K562 (cell line): ENCODE measurements at regions not wholly inside any gene's neighbourhood (a gene's known extent, or its start where the extent isn't known, plus 50 kb on each side); places are given as distances from the start of the nearest gene placed in this dataset.

ENCODE experiments used
- ATAC-seq: fragments of 200-7000 bp; cut with Tn5 transposase; 3 replicates; pipeline ENCODE4 v1.9.1; 2020; ENCODE audit warnings: moderate library complexity
- BruUV-seq: library from RNA; stranded (reverse); fragments of 400-500 nt; replicated peaks from 2 replicates; lab custom pipeline; 2021; lab: Mats Ljungman, UMichigan
- CTCF ChIA-PET: fragments of 300-600 bp; formaldehyde crosslinking; extraction: SDS; loops from one replicate; lab custom pipeline; 2021; ENCODE audit warnings: low intra/inter-chr PET ratio; lab: Yijun Ruan, JAX
- POLR2A ChIA-PET: fragments of 300-600, 350-650 bp; sonication (Branson Sonifier 250); formaldehyde crosslinking; extraction: SDS; loops from one replicate; lab custom pipeline; 2021; ENCODE audit warnings: antibody characterized with exemption, inconsistent platforms; lab: Yijun Ruan, JAX
- DNase-seq, 4 experiments: peaks; one replicate each; pipeline versions ENCODE4 v3.0.0 to v3.0.0-alpha.2; 2011 to 2018; ENCODE audit warnings: low spot score in 3 of 4, mixed read lengths in 3 of 4; ENCODE audit errors: extremely low read depth in 1 of 4
- FAIRE-seq: peaks from 2 replicates; lab custom pipeline; 2011; peaks lifted over from hg19 to GRCh38; lab: Jason Lieb, UNC
- H2AFZ ChIP-seq: 2 replicates; pipeline ENCODE4 v1.6.0; 2011; ENCODE audit warnings: low read depth, low read length, control low read depth, inconsistent platforms
- H3K27ac ChIP-seq: fragments of 200-600 bp; 3 replicates; pipeline ENCODE4 v1.8.0; 2011; ENCODE audit warnings: low read depth, mild to moderate bottlenecking, control low read depth, inconsistent platforms, low read length, moderate library complexity, mixed read lengths; ENCODE audit errors: extremely low read depth
- H3K27me3 ChIP-seq, 2 experiments: fragments of 300-600 bp in 1 of 2; 2 replicates in 1 of 2; 3 replicates in 1 of 2; pipeline versions ENCODE4 v1.6.0 to v1.8.0; 2011; ENCODE audit warnings: inconsistent platforms in 2 of 2, low read length in 2 of 2, mild to moderate bottlenecking in 1 of 2, mixed read lengths in 1 of 2, moderate library complexity in 1 of 2; ENCODE audit not compliant: control insufficient read depth in 2 of 2, insufficient read depth in 2 of 2
- H3K36me3 ChIP-seq: fragments of 300-600 bp; 3 replicates; pipeline ENCODE4 v1.8.0; 2011; ENCODE audit warnings: mild to moderate bottlenecking, low read length, inconsistent platforms; ENCODE audit not compliant: control insufficient read depth, insufficient read depth
- H3K4me1 ChIP-seq, 2 experiments: fragments of 200-600 bp in 1 of 2; replicated peaks in 1 of 2; 2 replicates in 1 of 2; 3 replicates in 1 of 2; pipeline versions ENCODE4 v1.5.1 to v1.8.0; 2011; ENCODE audit warnings: inconsistent platforms in 2 of 2, low read length in 2 of 2, mild to moderate bottlenecking in 1 of 2, mixed read lengths in 1 of 2, moderate library complexity in 1 of 2; ENCODE audit not compliant: control insufficient read depth in 2 of 2, insufficient read depth in 2 of 2
- H3K4me2 ChIP-seq: 2 replicates; pipeline ENCODE4 v1.6.1; 2011; ENCODE audit warnings: low read length, control low read depth, inconsistent platforms, mixed read lengths; ENCODE audit not compliant: insufficient read depth
- H3K4me3 ChIP-seq: fragments of 200-600 bp; sonication (generic), shearing (Covaris generic); 2 replicates; pipeline ENCODE4 v1.5.1; 2016; ENCODE audit warnings: control low read depth, inconsistent platforms
- H3K79me2 ChIP-seq: fragments of 200-600 bp; 3 replicates; pipeline ENCODE4 v1.8.0; 2011; ENCODE audit warnings: low read length, inconsistent platforms; ENCODE audit not compliant: control insufficient read depth, insufficient read depth
- H3K9ac ChIP-seq, 2 experiments: 2 replicates each; pipeline versions ENCODE4 v1.6.0 to v1.6.1; 2011; ENCODE audit warnings: low read depth in 2 of 2, low read length in 2 of 2, control low read depth in 1 of 2, inconsistent platforms in 1 of 2, mild to moderate bottlenecking in 1 of 2, mixed read lengths in 1 of 2; ENCODE audit not compliant: insufficient read depth in 1 of 2
- H3K9me1 ChIP-seq: one replicate; pipeline ENCODE4 v1.6.0; 2011; ENCODE audit warnings: inconsistent platforms, mild to moderate bottlenecking, low read length, moderate library complexity; ENCODE audit not compliant: control insufficient read depth, insufficient read depth
- H3K9me3 ChIP-seq: replicated peaks from 2 replicates; pipeline ENCODE4 v1.5.1; 2011; ENCODE audit warnings: low read depth, low read length, inconsistent platforms; ENCODE audit not compliant: control insufficient read depth, insufficient read depth
- H4K20me1 ChIP-seq: replicated peaks from 2 replicates; pipeline ENCODE4 v1.6.1; 2011; ENCODE audit warnings: low read length, inconsistent platforms, mixed read lengths; ENCODE audit not compliant: control insufficient read depth, insufficient read depth
- ARHGAP35 ChIP-seq: fragments of 450-650 bp; IDR thresholded peaks from 2 replicates; pipeline ENCODE4 v1.6.1; 2018; ENCODE audit not compliant: partially characterized antibody
- ELF4 ChIP-seq: fragments of 450-650 bp; formaldehyde crosslinking; IDR thresholded peaks from 2 replicates; pipeline ENCODE4 v1.4.0; 2022; ENCODE audit warnings: missing genetic modification characterization
- MCM2 ChIP-seq: fragments of 450-650 bp; IDR thresholded peaks from 2 replicates; pipeline ENCODE4 v1.6.1; 2017; ENCODE audit warnings: low read depth, mild to moderate bottlenecking
- MED1 ChIP-seq: sonication (generic); formaldehyde crosslinking; IDR thresholded peaks from 2 replicates; pipeline ENCODE4 v1.8.1; 2023; ENCODE audit warnings: missing genetic modification reagents, borderline replicate concordance
- MTA2 ChIP-seq: fragments of 450-650 bp; IDR thresholded peaks from 2 replicates; pipeline ENCODE4 v1.6.1; 2016; ENCODE audit warnings: low read depth
- NCOR1 ChIP-seq: fragments of 450-650 bp; IDR thresholded peaks from 2 replicates; pipeline ENCODE4 v1.6.1; 2016; ENCODE audit warnings: mild to moderate bottlenecking, moderate library complexity
- PATZ1 ChIP-seq: fragments of 250-450 bp; sonication (Bioruptor Pico); IDR thresholded peaks from 2 replicates; pipeline ENCODE4 v1.5.0; 2020; ENCODE audit warnings: mild to moderate bottlenecking, borderline replicate concordance
- RERE ChIP-seq: sonication (generic); formaldehyde crosslinking; IDR thresholded peaks from 2 replicates; pipeline ENCODE4 v1.8.0; 2023; ENCODE audit warnings: missing genetic modification reagents, mild to moderate bottlenecking, borderline replicate concordance
- ZKSCAN8 ChIP-seq: fragments of 200-800 bp; sonication (Bioruptor generic); IDR thresholded peaks from 2 replicates; pipeline ENCODE4 v1.6.1; 2016; ENCODE audit warnings: missing genetic modification characterization, missing compliant biosample characterization
- ZNF124 ChIP-seq: sonication (generic); formaldehyde crosslinking; IDR thresholded peaks from 2 replicates; pipeline ENCODE4 v1.8.1; 2022; ENCODE audit warnings: missing genetic modification reagents
- ZNF197 ChIP-seq: fragments of 200-800 bp; sonication (Bioruptor generic); IDR thresholded peaks from 2 replicates; pipeline ENCODE4 v1.6.1; 2016; ENCODE audit warnings: low read depth, missing genetic modification characterization, missing compliant biosample characterization
- ZNF740 ChIP-seq, 3 experiments: fragments of 200-800 bp in 1 of 3; sonication (Bioruptor generic) in 1 of 3; sonication (generic) in 1 of 3; formaldehyde crosslinking in 1 of 3; IDR thresholded peaks; 2 replicates each; pipeline versions ENCODE4 v1.6.1 to v1.8.0; 2016 to 2022; ENCODE audit warnings: mild to moderate bottlenecking in 2 of 3, missing compliant biosample characterization in 2 of 3, missing genetic modification characterization in 2 of 3, missing genetic modification reagents in 1 of 3
- WGBS: fragments of 100-300 bp; shearing (Covaris generic); methylation state at CpG from one replicate; pipeline ENCODE4 v1.1.6; 2016; ENCODE audit warnings: low coverage, mixed read lengths; ENCODE audit not compliant: insufficient coverage; ENCODE audit errors: missing lambda C conversion rate; 5-methylcytosine and 5-hydroxymethylcytosine counted together
- in situ Hi-C: fragments of 300-500 bp; cut with MboI; formaldehyde crosslinking; loops from 4 replicates; pipeline ENCODE4 v1.15.0; 2018; ENCODE audit warnings: inconsistent platforms, mixed read lengths
- intact Hi-C: fragments of 100-400 bp; cut with micrococcal nuclease; formaldehyde crosslinking; loops from 2 replicates; pipeline ENCODE4 v1.14.2; 2022

- no peak for TF ChIP-seq RERE (CRISPR knock-in tag)
Observed at GRCh38 chr9:91060520-91061343, 259.1 kb downstream of the SYK start (continued).

- H3K27ac ChIP-seq = no peak overlapping the region
- H3K4me2 ChIP-seq = no peak overlapping the region
- FAIRE-seq (no peak), ATAC-seq (no peak), DNase-seq (no peak)
- intact Hi-C loops = no loop called here
- ChIA-PET POLR2A (no interaction called here), CTCF (no interaction called here)
- H4K20me1 ChIP-seq = no peaks in the 10 kb centered on the region
- H3K4me3 ChIP-seq = no peak overlapping the region
- no peaks in the 10 kb centered on the region; a peak in 1 of 5 replicates for H3K4me1 ChIP-seq
- H3K9ac ChIP-seq = no peak overlapping the region
- H3K9me3 ChIP-seq = no peaks in the 10 kb centered on the region
- H3K79me2 ChIP-seq = no peaks in the 10 kb centered on the region
- no peaks in the 10 kb centered on the region for H3K36me3 ChIP-seq
- no peaks in the 10 kb centered on the region for H3K9me1 ChIP-seq
- no TSS peak for BruUV-seq
- no peak overlapping the region for H2AFZ ChIP-seq
- H3K27me3 ChIP-seq = peaks cover 2 to 24% of the 10 kb centered on the region in 2 experiments; a peak in 4 of 5 replicates
- 0% methylated on average over 2 of the region's 2 CpGs for WGBS
- in situ Hi-C loops = no loop called here
- no peak for TF ChIP-seq ELF4 (CRISPR knock-in tag)
- no peak for TF ChIP-seq MTA2
- TF ChIP-seq MED1 = no peak
- no peak for TF ChIP-seq ZNF124 (CRISPR knock-in tag)
- TF ChIP-seq ZNF740 (CRISPR knock-in tag; IDR thresholded peaks at IDR 0.05) = no peak
- TF ChIP-seq ZNF740 (tag; IDR thresholded peaks at IDR 0.05) = no peak
- no peak for TF ChIP-seq PATZ1 (CRISPR knock-in tag)
- TF ChIP-seq ZKSCAN8 = no peak
- no peak for TF ChIP-seq NCOR1
- no peak for TF ChIP-seq ARHGAP35
- TF ChIP-seq ZNF197 (CRISPR knock-in tag) = no peak
- no peak for TF ChIP-seq MCM2
Observed at GRCh38 chr9:91061506-91061905, 259.9 kb downstream of the SYK start.
